ENCODE measurements at regions not wholly inside any gene's neighbourhood (a gene's known extent, or its start where the extent isn't known, plus 50 kb on each side); places are given as distances from the start of the nearest gene placed in this dataset.
A peak's percentile ranks its signal among the peaks of the same experiment; 100 is the strongest.

DNA sequence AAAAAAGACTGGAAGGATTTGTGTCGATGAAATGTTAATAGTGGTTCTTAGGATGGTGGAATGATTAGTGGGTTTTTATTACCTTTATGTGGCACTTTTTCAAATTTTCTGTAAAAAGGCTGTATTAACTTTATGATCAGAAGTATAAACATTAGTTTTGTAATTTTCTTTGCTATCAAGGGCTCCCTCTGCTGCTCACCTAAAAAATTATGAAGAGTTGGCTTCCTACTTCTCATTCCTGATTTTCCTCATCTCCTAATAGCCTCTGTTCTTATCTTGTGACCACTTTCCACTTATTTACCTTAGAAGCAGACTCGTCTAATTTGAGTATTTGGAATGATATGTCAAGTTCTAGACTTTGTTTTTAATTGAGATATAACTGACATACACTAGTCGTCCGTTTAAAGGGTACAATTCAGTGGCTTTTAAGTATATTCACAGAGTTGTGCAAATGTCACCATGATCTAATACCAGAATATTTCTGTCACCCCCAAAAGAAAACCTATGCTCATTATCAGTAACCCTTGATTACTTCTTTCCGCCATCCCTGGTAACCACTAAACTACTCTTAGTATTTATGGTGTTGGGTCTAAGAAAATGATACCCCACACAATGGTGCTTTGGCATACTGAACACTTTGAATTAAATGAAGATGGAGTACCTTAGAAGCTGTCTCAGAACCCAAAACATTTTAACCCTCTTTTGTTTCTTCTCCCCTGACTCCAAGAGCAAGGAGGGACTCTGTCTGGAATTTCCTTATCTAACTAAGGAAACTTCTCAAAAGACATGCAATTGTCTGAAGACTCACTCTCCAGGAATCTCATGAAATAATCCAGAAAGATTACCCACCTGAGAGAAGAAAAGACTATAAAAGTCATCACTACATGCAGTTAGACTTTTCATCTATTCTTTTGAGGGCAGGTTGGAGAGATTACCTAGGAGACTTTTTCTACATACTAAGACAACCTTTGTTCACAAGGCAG, 311.3 kb downstream of the DLEU7 start:
- Mint-ChIP-seq H3K4me1 (ENCODE audit: low read depth, unreplicated experiment) (peaks cover 40% of the 10 kb centered on the region), H3K27ac (ENCODE audit: unreplicated experiment) (peak overlapping the region; percentile 64), H3K36me3 (ENCODE audit: low read depth, unreplicated experiment) (no peaks in the 10 kb centered on the region), H3K9me3 (ENCODE audit: unreplicated experiment) (peaks cover 10% of the 10 kb centered on the region), H3K27me3 (ENCODE audit: low read depth, unreplicated experiment) (no peaks in the 10 kb centered on the region), H3K4me3 (ENCODE audit: unreplicated experiment) (no peak overlapping the region)
- H3K4me2 ChIP-seq (ENCODE audit: low read length) = peak overlapping the region; percentile 29
- no peaks in the 10 kb centered on the region for H3K27me3 ChIP-seq (ENCODE audit: insufficient read depth, low read length)
- H3K4me3 ChIP-seq (ENCODE audit: insufficient read depth, low read depth, low read length) = no peak overlapping the region
- H3K4me1 ChIP-seq (ENCODE audit: insufficient read depth, low read length) = peaks cover 28% of the 10 kb centered on the region
- H3K9ac ChIP-seq (ENCODE audit: low read length) = no peak overlapping the region
- DNase-seq (ENCODE audit: low read depth) = no peak
- FAIRE-seq = peak; percentile 68
- H3K36me3 ChIP-seq (ENCODE audit: insufficient read depth, low read length) = no peaks in the 10 kb centered on the region
- no peaks in the 10 kb centered on the region for H3K9me3 ChIP-seq (ENCODE audit: insufficient read depth, low read depth, low read length)
- no peak for TF ChIP-seq EZH2 (IDR thresholded peaks at IDR 0.05; ENCODE audit: insufficient read depth, low read length)
- TF ChIP-seq, protein P1, sequence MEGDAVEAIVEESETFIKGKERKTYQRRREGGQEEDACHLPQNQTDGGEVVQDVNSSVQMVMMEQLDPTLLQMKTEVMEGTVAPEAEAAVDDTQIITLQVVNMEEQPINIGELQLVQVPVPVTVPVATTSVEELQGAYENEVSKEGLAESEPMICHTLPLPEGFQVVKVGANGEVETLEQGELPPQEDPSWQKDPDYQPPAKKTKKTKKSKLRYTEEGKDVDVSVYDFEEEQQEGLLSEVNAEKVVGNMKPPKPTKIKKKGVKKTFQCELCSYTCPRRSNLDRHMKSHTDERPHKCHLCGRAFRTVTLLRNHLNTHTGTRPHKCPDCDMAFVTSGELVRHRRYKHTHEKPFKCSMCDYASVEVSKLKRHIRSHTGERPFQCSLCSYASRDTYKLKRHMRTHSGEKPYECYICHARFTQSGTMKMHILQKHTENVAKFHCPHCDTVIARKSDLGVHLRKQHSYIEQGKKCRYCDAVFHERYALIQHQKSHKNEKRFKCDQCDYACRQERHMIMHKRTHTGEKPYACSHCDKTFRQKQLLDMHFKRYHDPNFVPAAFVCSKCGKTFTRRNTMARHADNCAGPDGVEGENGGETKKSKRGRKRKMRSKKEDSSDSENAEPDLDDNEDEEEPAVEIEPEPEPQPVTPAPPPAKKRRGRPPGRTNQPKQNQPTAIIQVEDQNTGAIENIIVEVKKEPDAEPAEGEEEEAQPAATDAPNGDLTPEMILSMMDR (IDR thresholded peaks at IDR 0.05; ENCODE audit: insufficient read depth, low read depth, low read length) = peak; percentile 47
- H3K79me2 ChIP-seq (ENCODE audit: insufficient read depth, low read length) = no peaks in the 10 kb centered on the region
- no peaks in the 10 kb centered on the region for H4K20me1 ChIP-seq (ENCODE audit: insufficient read depth, low read length)
- H2AFZ ChIP-seq (ENCODE audit: low read depth, low read length) = no peak overlapping the region
- H3K27ac ChIP-seq (ENCODE audit: low read depth, low read length) = peak overlapping the region; percentile 43

DNA sequence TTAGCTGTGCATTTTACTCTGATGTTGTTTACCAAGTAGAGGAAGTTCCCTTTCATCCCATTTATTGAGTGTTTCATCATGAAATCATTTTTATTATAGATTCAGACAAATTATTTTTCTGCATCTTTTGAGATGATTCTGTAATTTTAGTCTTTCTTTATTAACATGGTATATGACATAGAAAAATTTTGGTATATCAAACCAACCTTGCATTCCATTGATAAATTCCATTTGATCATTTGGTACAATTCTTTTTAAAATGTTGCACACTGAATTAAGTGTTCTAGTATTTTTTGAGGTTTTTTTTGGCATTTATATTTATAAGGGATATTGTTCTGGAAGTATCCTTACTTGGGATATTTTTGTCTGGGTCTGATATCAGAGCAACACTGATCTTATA, 308.4 kb downstream of the DLEU7 start:
- Mint-ChIP-seq H3K4me1 (ENCODE audit: low read depth, unreplicated experiment) (peaks cover 20% of the 10 kb centered on the region), H3K4me3 (ENCODE audit: unreplicated experiment) (no peak overlapping the region), H3K27me3 (ENCODE audit: low read depth, unreplicated experiment) (no peaks in the 10 kb centered on the region), H3K9me3 (ENCODE audit: unreplicated experiment) (peaks cover 10% of the 10 kb centered on the region), H3K36me3 (ENCODE audit: low read depth, unreplicated experiment) (no peaks in the 10 kb centered on the region), H3K27ac (ENCODE audit: unreplicated experiment) (no peak overlapping the region)
- peaks cover 14% of the 10 kb centered on the region for H3K4me1 ChIP-seq (ENCODE audit: insufficient read depth, low read length)
- H3K27ac ChIP-seq (ENCODE audit: low read depth, low read length) = no peak overlapping the region
- H3K4me3 ChIP-seq (ENCODE audit: insufficient read depth, low read depth, low read length) = no peak overlapping the region
- no peaks in the 10 kb centered on the region for H3K9me3 ChIP-seq (ENCODE audit: insufficient read depth, low read depth, low read length)
- H3K9ac ChIP-seq (ENCODE audit: low read length) = no peak overlapping the region
- no peak for FAIRE-seq
- H3K4me2 ChIP-seq (ENCODE audit: low read length) = no peak overlapping the region
- no peak overlapping the region for H2AFZ ChIP-seq (ENCODE audit: low read depth, low read length)
- DNase-seq (ENCODE audit: low read depth) = no peak
- no peaks in the 10 kb centered on the region for H3K79me2 ChIP-seq (ENCODE audit: insufficient read depth, low read length)
- H3K36me3 ChIP-seq (ENCODE audit: insufficient read depth, low read length) = no peaks in the 10 kb centered on the region
- H4K20me1 ChIP-seq (ENCODE audit: insufficient read depth, low read length) = no peaks in the 10 kb centered on the region
- TF ChIP-seq EZH2 (IDR thresholded peaks at IDR 0.05; ENCODE audit: insufficient read depth, low read length) = no peak
- TF ChIP-seq, protein P1 (IDR thresholded peaks at IDR 0.05; ENCODE audit: insufficient read depth, low read depth, low read length) = no peak
- no peaks in the 10 kb centered on the region for H3K27me3 ChIP-seq (ENCODE audit: insufficient read depth, low read length)

DNA sequence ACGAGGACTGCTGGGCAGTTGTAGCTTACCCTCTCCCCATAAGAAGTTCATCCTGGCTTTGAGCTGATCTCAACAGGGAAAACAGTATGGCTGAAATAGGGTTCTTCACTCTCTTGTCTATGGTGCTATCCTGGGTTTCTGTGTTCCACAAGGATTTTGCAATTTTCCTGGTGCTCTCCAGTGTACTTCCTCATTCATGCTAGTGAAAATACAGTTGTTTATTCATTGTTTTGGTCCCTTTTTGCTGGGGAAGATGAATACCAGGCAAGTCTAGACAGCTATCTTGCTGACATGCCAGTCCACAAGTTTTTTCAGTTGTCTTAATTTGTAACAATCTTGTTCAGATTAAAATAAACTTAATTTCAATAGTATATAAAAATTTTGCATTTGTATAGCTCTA, 306.5 kb downstream of the DLEU7 start:
- Histone ChIP-seq H3K9me3 (ENCODE audit: insufficient read depth, low read depth, low read length) (no peaks in the 10 kb centered on the region), H3K27ac (ENCODE audit: low read depth, low read length) (no peak overlapping the region), H4K20me1 (ENCODE audit: insufficient read depth, low read length) (no peaks in the 10 kb centered on the region), H3K4me2 (ENCODE audit: low read length) (no peak overlapping the region), H3K36me3 (ENCODE audit: insufficient read depth, low read length) (no peaks in the 10 kb centered on the region), H3K79me2 (ENCODE audit: insufficient read depth, low read length) (no peaks in the 10 kb centered on the region), H3K27me3 (ENCODE audit: insufficient read depth, low read length) (no peaks in the 10 kb centered on the region), H2AFZ (ENCODE audit: low read depth, low read length) (peak overlapping the region; percentile 45), H3K9ac (ENCODE audit: low read length) (no peak overlapping the region), H3K4me1 (ENCODE audit: insufficient read depth, low read length) (peaks cover 14% of the 10 kb centered on the region), H3K4me3 (ENCODE audit: insufficient read depth, low read depth, low read length) (no peak overlapping the region)
- peaks cover 16% of the 10 kb centered on the region for H3K4me1 Mint-ChIP-seq (ENCODE audit: low read depth, unreplicated experiment)
- TF ChIP-seq EZH2 (IDR thresholded peaks at IDR 0.05; ENCODE audit: insufficient read depth, low read length) = no peak
- TF ChIP-seq, protein P1 (IDR thresholded peaks at IDR 0.05; ENCODE audit: insufficient read depth, low read depth, low read length) = no peak
- H3K27me3 Mint-ChIP-seq (ENCODE audit: low read depth, unreplicated experiment) = no peaks in the 10 kb centered on the region
- no peak for DNase-seq (ENCODE audit: low read depth)
- H3K27ac Mint-ChIP-seq (ENCODE audit: unreplicated experiment) = no peak overlapping the region
- no peak overlapping the region for H3K4me3 Mint-ChIP-seq (ENCODE audit: unreplicated experiment)
- no peaks in the 10 kb centered on the region for H3K36me3 Mint-ChIP-seq (ENCODE audit: low read depth, unreplicated experiment)
- no peak for FAIRE-seq
- H3K9me3 Mint-ChIP-seq (ENCODE audit: unreplicated experiment) = peaks cover 10% of the 10 kb centered on the region

Data from astrocyte (in vitro differentiated cells and primary cell).